ENCODE measurements at regions not wholly inside any gene's neighbourhood (a gene's known extent, or its start where the extent isn't known, plus 50 kb on each side); places are given as distances from the start of the nearest gene placed in this dataset.

GRCh38 chr9:99726758-99727157 is 94.9 kb upstream of the NR4A3 start:
- H3K36me3 ChIP-seq (ENCODE audit: control insufficient read depth, insufficient read depth, low read length) = no peaks in the 10 kb centered on the region
- TF ChIP-seq CTCF (IDR thresholded peaks at IDR 0.05; ENCODE audit: insufficient read depth, low read length, severe bottlenecking) = no peak

DNA sequence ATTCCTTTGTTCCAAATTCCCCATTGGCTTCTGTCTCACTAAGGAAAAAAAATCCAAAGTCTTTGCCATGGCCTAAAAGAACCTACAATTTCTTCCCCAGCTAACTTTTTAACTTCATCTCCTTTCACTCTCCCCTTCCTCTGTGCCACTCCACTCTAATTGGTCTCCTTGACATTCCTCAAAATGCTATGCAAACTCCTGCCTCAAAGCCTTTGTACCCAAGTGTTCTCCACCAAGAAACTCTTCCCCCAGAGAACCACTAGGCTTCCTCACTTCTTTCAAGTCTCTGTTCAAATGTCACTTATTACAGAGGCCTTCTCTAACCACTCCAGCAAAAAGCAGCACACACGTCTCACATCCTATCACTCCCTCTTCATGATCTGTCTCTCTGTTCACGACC is 91.6 kb upstream of the NR4A3 start:
- Histone ChIP-seq H3K36me3 (ENCODE audit: control insufficient read depth, insufficient read depth, low read length) (no peaks in the 10 kb centered on the region), H3K4me3 (ENCODE audit: low read depth, low read length) (no peak overlapping the region), H3K27me3 (ENCODE audit: control insufficient read depth, insufficient read depth, low read length) (no peaks in the 10 kb centered on the region)
- TF ChIP-seq CTCF (IDR thresholded peaks at IDR 0.05; ENCODE audit: insufficient read depth, low read length, severe bottlenecking) = no peak
- FAIRE-seq (no peak), DNase-seq (ENCODE audit: low read depth) (no peak)

More at GRCh38 chr9:99726758-99727157, 94.9 kb upstream of the NR4A3 start:
- FAIRE-seq = no peak
- H3K4me3 ChIP-seq (ENCODE audit: low read depth, low read length) = no peak overlapping the region
- DNase-seq (ENCODE audit: low read depth) = no peak
- H3K27me3 ChIP-seq (ENCODE audit: control insufficient read depth, insufficient read depth, low read length) = no peaks in the 10 kb centered on the region

GRCh38 chr9:99731950-99732349 is 89.7 kb upstream of the NR4A3 start:
- TF ChIP-seq CTCF (IDR thresholded peaks at IDR 0.05; ENCODE audit: insufficient read depth, low read length, severe bottlenecking) = no peak
- Histone ChIP-seq H3K27me3 (ENCODE audit: control insufficient read depth, insufficient read depth, low read length) (no peaks in the 10 kb centered on the region), H3K36me3 (ENCODE audit: control insufficient read depth, insufficient read depth, low read length) (no peaks in the 10 kb centered on the region), H3K4me3 (ENCODE audit: low read depth, low read length) (no peak overlapping the region)
- DNase-seq (ENCODE audit: low read depth) = no peak
- FAIRE-seq = no peak

- TF ChIP-seq CTCF (IDR thresholded peaks at IDR 0.05; ENCODE audit: insufficient read depth, low read length, severe bottlenecking) = no peak
- FAIRE-seq (no peak), DNase-seq (ENCODE audit: low read depth) (no peak)
- H3K4me3 ChIP-seq (ENCODE audit: low read depth, low read length) = no peak overlapping the region
- no peaks in the 10 kb centered on the region for H3K36me3 ChIP-seq (ENCODE audit: control insufficient read depth, insufficient read depth, low read length)
- no peaks in the 10 kb centered on the region for H3K27me3 ChIP-seq (ENCODE audit: control insufficient read depth, insufficient read depth, low read length)
Measured at GRCh38 chr9:99732715-99733114, 89.0 kb upstream of the NR4A3 start.

DNA sequence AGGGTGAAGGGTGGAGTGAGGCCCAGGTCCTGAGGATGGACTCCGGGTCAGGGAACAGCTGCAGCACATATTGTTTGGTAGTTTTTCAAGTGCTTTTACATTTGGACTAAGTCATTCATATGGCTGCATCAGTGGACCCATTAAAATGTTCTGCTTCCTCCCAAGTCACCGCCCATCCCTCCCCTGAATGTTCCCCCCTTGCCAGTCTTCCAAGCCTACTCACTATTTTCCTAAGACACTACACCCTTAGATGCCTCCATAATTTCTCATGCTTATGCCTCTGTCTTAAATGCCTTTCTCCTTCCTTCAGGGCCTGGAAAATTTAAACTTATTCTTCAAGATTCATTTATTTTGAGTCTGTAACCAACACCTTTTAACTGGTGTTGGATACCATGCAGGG is 86.6 kb upstream of the NR4A3 start:
- Histone ChIP-seq H3K4me3 (ENCODE audit: low read depth, low read length) (no peak overlapping the region), H3K27me3 (ENCODE audit: control insufficient read depth, insufficient read depth, low read length) (no peaks in the 10 kb centered on the region), H3K36me3 (ENCODE audit: control insufficient read depth, insufficient read depth, low read length) (no peaks in the 10 kb centered on the region)
- FAIRE-seq = no peak
- TF ChIP-seq CTCF (IDR thresholded peaks at IDR 0.05; ENCODE audit: insufficient read depth, low read length, severe bottlenecking) = no peak
- no peak for DNase-seq (ENCODE audit: low read depth)

DNA sequence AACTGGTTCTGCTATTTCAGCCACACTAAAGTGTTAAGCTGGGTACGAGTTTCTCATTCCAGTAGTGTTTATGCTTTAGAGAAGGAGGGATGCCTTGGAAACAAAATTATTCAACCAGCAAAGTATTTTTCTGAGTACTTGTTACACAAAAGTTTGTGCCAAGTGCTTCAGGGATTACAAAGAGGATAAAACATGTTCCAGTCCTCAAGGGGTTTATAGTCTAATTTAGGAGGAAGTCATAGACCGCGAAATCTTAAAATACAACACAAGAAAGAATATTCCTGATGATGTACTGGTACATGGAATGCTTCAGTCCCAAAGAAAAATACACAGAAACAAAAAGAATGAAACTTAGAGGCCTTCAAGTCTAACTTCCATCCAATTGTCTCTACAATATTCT is 85.4 kb upstream of the NR4A3 start:
- Histone ChIP-seq H3K27me3 (ENCODE audit: control insufficient read depth, insufficient read depth, low read length) (no peaks in the 10 kb centered on the region), H3K36me3 (ENCODE audit: control insufficient read depth, insufficient read depth, low read length) (no peaks in the 10 kb centered on the region), H3K4me3 (ENCODE audit: low read depth, low read length) (no peak overlapping the region)
- FAIRE-seq (no peak), DNase-seq (ENCODE audit: low read depth) (no peak)
- no peak for TF ChIP-seq CTCF (IDR thresholded peaks at IDR 0.05; ENCODE audit: insufficient read depth, low read length, severe bottlenecking)

Measured in bronchial epithelial cell (primary cell).